ENCODE measurements at regions not wholly inside any gene's neighbourhood (a gene's known extent, or its start where the extent isn't known, plus 50 kb on each side); places are given as distances from the start of the nearest gene placed in this dataset.

DNA sequence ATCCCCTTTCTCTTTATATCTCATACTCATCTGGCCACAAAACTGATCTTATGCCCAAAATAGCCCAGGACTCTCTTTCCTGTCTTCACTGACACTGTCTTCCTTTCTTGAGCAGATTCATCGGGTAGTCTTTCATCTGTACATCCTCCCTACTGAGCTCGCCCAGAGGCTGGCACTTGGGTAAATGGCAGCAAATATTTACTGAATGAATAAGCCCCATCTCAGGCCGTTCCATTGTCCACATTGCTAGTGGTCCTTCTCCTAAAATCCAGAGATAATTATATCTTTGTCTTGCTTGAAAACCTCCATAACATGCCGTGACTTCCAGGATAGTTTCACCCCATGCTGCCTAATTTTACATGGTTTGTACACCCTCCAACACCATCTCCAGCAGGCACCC is 158.1 kb upstream of the SDK2 start:
- no peak for FAIRE-seq
- TF ChIP-seq, protein P1, sequence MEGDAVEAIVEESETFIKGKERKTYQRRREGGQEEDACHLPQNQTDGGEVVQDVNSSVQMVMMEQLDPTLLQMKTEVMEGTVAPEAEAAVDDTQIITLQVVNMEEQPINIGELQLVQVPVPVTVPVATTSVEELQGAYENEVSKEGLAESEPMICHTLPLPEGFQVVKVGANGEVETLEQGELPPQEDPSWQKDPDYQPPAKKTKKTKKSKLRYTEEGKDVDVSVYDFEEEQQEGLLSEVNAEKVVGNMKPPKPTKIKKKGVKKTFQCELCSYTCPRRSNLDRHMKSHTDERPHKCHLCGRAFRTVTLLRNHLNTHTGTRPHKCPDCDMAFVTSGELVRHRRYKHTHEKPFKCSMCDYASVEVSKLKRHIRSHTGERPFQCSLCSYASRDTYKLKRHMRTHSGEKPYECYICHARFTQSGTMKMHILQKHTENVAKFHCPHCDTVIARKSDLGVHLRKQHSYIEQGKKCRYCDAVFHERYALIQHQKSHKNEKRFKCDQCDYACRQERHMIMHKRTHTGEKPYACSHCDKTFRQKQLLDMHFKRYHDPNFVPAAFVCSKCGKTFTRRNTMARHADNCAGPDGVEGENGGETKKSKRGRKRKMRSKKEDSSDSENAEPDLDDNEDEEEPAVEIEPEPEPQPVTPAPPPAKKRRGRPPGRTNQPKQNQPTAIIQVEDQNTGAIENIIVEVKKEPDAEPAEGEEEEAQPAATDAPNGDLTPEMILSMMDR (IDR thresholded peaks at IDR 0.05; ENCODE audit: insufficient read depth, missing control alignments) = no peak
- DNase-seq (ENCODE audit: insufficient read length, low spot score) = no peak

DNA sequence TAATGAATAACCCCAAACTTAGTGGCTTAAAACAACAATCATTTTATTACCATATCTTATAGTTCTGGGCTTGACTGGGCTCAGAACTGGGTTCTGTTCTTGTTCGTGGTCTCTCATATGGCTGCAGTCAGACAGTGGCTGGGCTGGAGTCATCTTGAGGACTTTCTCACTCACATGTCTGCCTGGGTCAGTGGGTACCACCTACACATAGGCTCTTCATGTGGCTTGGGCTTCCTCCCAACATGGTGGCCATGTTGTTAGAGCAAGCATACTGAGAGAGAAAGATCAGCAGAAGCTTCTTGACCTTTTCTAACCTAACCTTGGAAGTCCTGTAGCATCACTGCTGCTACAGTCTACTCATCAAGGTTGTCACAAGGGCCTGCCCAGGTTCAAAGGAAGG is 158.6 kb upstream of the SDK2 start:
- TF ChIP-seq, protein P1 (IDR thresholded peaks at IDR 0.05; ENCODE audit: insufficient read depth, missing control alignments) = no peak
- no peak for FAIRE-seq
- no peak for DNase-seq (ENCODE audit: insufficient read length, low spot score)

DNA sequence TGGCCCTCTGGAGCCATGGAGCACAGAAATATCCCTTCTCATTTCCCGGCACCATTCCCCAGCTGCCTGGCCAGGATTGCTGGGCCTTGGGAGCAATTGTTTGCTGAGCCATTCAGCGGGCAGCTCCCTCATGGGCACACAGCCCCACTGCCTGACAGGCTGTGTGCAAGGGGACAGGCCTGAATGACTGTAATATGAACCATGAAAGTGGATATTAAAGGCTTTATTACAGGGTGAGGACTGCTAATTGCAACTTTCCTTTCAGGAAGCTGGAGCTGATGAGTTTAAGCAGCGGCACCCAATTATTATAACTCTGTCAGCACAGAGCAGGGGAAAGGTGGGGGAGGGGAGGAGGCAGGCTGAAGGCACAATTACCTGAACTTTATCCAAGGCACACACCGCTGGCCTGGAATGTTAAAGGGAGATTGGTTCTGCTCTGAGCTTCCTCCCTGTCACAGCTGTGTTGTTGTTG is 159.8 kb upstream of the SDK2 start:
- TF ChIP-seq, protein P1 (IDR thresholded peaks at IDR 0.05; ENCODE audit: insufficient read depth, missing control alignments) = no peak
- FAIRE-seq = no peak
- DNase-seq (ENCODE audit: insufficient read length, low spot score) = no peak

DNA sequence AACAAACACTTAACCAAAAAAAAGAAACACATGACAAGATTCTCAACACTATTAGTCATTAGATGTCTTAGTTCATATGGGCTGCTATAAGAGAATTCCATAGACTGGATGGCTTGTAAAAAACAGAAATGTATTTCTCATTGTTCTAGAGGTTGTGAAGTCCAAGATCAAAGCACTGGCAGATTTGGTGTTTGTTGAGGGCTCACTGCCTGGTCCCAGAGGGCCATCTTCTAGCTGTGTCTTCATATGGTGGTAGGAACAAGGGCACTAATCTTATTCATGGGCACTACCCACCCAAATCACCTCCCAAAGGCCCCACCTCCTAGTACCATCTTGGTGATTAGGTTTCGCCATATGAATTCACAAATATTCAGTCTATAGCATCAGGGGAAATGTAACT is 162.5 kb upstream of the SDK2 start:
- TF ChIP-seq, protein P1 (IDR thresholded peaks at IDR 0.05; ENCODE audit: insufficient read depth, missing control alignments) = no peak
- FAIRE-seq (no peak), DNase-seq (ENCODE audit: insufficient read length, low spot score) (no peak)

DNA sequence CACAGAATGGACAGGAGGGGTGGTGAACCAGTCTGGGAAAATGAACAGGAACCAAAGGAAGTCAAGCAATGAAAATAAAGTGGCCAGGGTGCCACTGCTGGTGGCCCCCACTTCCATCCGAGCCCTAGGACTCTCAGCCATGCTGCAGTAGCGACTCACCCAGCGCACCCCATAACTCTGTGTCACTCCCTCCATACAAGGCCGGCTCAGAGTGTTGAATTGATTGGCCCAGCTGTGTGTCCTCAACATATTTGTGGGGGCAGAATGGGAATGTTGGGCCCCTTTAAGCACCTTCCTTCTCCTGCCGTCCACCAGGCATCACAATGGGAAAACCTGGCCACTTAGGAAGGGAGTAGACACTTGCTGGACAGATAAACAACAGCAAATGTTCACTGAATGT is 169.0 kb upstream of the SDK2 start:
- FAIRE-seq (no peak), DNase-seq (ENCODE audit: insufficient read length, low spot score) (no peak)
- TF ChIP-seq, protein P1 (IDR thresholded peaks at IDR 0.05; ENCODE audit: insufficient read depth, missing control alignments) = no peak

DNA sequence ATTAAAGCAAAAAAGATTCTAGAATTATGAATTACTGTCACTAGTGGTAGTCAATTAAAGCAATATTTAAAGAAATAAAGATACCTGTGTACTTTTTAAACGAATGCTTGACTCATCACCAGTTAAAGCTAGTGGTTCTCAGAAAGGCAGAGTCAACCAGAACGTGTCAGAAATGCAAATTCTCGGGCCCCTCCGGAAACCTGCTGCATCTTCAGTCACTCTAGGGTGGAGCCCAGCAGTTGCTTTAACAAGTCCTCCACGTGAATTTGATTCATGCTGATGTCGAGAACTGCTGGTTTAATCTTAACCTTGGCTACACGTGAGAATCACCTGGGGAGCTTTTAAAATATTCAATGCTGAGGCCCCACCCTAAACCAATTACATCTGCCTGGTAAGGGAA is 169.8 kb upstream of the SDK2 start:
- FAIRE-seq = no peak
- DNase-seq (ENCODE audit: insufficient read length, low spot score) = no peak
- TF ChIP-seq, protein P1 (IDR thresholded peaks at IDR 0.05; ENCODE audit: insufficient read depth, missing control alignments) = no peak

DNA sequence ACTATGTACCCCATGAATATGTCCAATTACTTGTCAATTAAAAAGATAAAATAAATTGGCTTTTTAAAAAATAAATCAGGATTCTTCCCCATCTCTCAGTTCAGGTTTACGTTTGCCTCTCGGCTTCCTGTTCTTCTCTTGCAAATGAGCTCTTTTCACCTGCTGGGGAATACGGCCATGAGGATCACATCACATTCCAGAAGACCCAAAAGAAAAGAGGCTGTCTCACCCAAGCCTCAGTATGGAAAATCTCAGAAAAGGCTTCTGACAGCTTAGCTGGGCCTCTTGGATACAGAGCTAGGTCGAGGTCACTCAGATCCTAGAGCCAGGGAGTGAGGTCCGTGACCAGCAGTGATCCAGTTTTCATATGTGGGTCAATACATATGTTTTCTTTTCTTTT is 171.2 kb upstream of the SDK2 start:
- FAIRE-seq (no peak), DNase-seq (ENCODE audit: insufficient read length, low spot score) (no peak)
- TF ChIP-seq, protein P1 (IDR thresholded peaks at IDR 0.05; ENCODE audit: insufficient read depth, missing control alignments) = no peak
